ENCODE measurements at regions not wholly inside any gene's neighbourhood (a gene's known extent, or its start where the extent isn't known, plus 50 kb on each side); places are given as distances from the start of the nearest gene placed in this dataset.

- peaks cover 12% of the 10 kb centered on the region for H3K4me1 ChIP-seq (ENCODE audit: insufficient read depth, low read length)
- TF ChIP-seq CTCF (IDR thresholded peaks at IDR 0.05; ENCODE audit: insufficient read depth, low read depth, low read length) (no peak), EZH2 (IDR thresholded peaks at IDR 0.05; ENCODE audit: insufficient read depth, low read length) (no peak)
- H3K27me3 ChIP-seq (ENCODE audit: insufficient read depth, low read length) = no peaks in the 10 kb centered on the region
- peak overlapping the region; percentile 26 for H3K27ac ChIP-seq (ENCODE audit: low read depth, low read length)
- H3K4me2 ChIP-seq (ENCODE audit: low read length) = peak overlapping the region; percentile 48
- no peaks in the 10 kb centered on the region for H4K20me1 ChIP-seq (ENCODE audit: insufficient read depth, low read length)
- no peak overlapping the region for H3K27ac Mint-ChIP-seq (ENCODE audit: unreplicated experiment)
- peak overlapping the region; percentile 31 for H2AFZ ChIP-seq (ENCODE audit: low read depth, low read length)
- no peaks in the 10 kb centered on the region for H3K9me3 ChIP-seq (ENCODE audit: insufficient read depth, low read depth, low read length)
- no peaks in the 10 kb centered on the region for H3K79me2 ChIP-seq (ENCODE audit: insufficient read depth, low read length)
- no peak overlapping the region for H3K9ac ChIP-seq (ENCODE audit: low read length)
- peak; percentile 77 for DNase-seq (ENCODE audit: low read depth)
- no peaks in the 10 kb centered on the region for H3K27me3 Mint-ChIP-seq (ENCODE audit: low read depth, unreplicated experiment)
- H3K9me3 Mint-ChIP-seq (ENCODE audit: unreplicated experiment) = no peaks in the 10 kb centered on the region
- no peak overlapping the region for H3K4me3 Mint-ChIP-seq (ENCODE audit: unreplicated experiment)
- H3K4me3 ChIP-seq (ENCODE audit: insufficient read depth, low read depth, low read length) = no peak overlapping the region
- no peaks in the 10 kb centered on the region for H3K36me3 Mint-ChIP-seq (ENCODE audit: low read depth, unreplicated experiment)
- H3K4me1 Mint-ChIP-seq (ENCODE audit: low read depth, unreplicated experiment) = peaks cover 11% of the 10 kb centered on the region
- H3K36me3 ChIP-seq (ENCODE audit: insufficient read depth, low read length) = no peaks in the 10 kb centered on the region
- peak; percentile 89 for FAIRE-seq
Measured at GRCh38 chr13:50617134-50617721, 226.3 kb downstream of the DLEU7 start.

- Mint-ChIP-seq H3K27ac (ENCODE audit: unreplicated experiment) (no peak overlapping the region), H3K9me3 (ENCODE audit: unreplicated experiment) (no peaks in the 10 kb centered on the region), H3K27me3 (ENCODE audit: low read depth, unreplicated experiment) (no peaks in the 10 kb centered on the region), H3K4me3 (ENCODE audit: unreplicated experiment) (no peak overlapping the region), H3K36me3 (ENCODE audit: low read depth, unreplicated experiment) (no peaks in the 10 kb centered on the region), H3K4me1 (ENCODE audit: low read depth, unreplicated experiment) (peaks cover 11% of the 10 kb centered on the region)
- H3K4me2 ChIP-seq (ENCODE audit: low read length) = no peak overlapping the region
- H3K4me3 ChIP-seq (ENCODE audit: insufficient read depth, low read depth, low read length) = no peak overlapping the region
- H3K79me2 ChIP-seq (ENCODE audit: insufficient read depth, low read length) = no peaks in the 10 kb centered on the region
- peaks cover 12% of the 10 kb centered on the region for H3K4me1 ChIP-seq (ENCODE audit: insufficient read depth, low read length)
- H4K20me1 ChIP-seq (ENCODE audit: insufficient read depth, low read length) = no peaks in the 10 kb centered on the region
- DNase-seq (ENCODE audit: low read depth) (no peak), FAIRE-seq (no peak)
- no peak overlapping the region for H3K27ac ChIP-seq (ENCODE audit: low read depth, low read length)
- no peaks in the 10 kb centered on the region for H3K27me3 ChIP-seq (ENCODE audit: insufficient read depth, low read length)
- H3K36me3 ChIP-seq (ENCODE audit: insufficient read depth, low read length) = no peaks in the 10 kb centered on the region
- TF ChIP-seq EZH2 (IDR thresholded peaks at IDR 0.05; ENCODE audit: insufficient read depth, low read length) (no peak), CTCF (IDR thresholded peaks at IDR 0.05; ENCODE audit: insufficient read depth, low read depth, low read length) (no peak)
- no peak overlapping the region for H3K9ac ChIP-seq (ENCODE audit: low read length)
- H2AFZ ChIP-seq (ENCODE audit: low read depth, low read length) = no peak overlapping the region
- no peaks in the 10 kb centered on the region for H3K9me3 ChIP-seq (ENCODE audit: insufficient read depth, low read depth, low read length)
Measured at GRCh38 chr13:50618206-50618605, 225.3 kb downstream of the DLEU7 start.

GRCh38 chr13:50626101-50626547, 217.4 kb downstream of the DLEU7 start:
- H3K9me3 Mint-ChIP-seq (ENCODE audit: unreplicated experiment) = peaks cover 3% of the 10 kb centered on the region
- no peaks in the 10 kb centered on the region for H4K20me1 ChIP-seq (ENCODE audit: insufficient read depth, low read length)
- no peaks in the 10 kb centered on the region for H3K36me3 ChIP-seq (ENCODE audit: insufficient read depth, low read length)
- no peak overlapping the region for H3K27ac ChIP-seq (ENCODE audit: low read depth, low read length)
- H3K27me3 ChIP-seq (ENCODE audit: insufficient read depth, low read length) = no peaks in the 10 kb centered on the region
- no peaks in the 10 kb centered on the region for H3K36me3 Mint-ChIP-seq (ENCODE audit: low read depth, unreplicated experiment)
- no peak overlapping the region for H3K27ac Mint-ChIP-seq (ENCODE audit: unreplicated experiment)
- H3K4me3 ChIP-seq (ENCODE audit: insufficient read depth, low read depth, low read length) = no peak overlapping the region
- no peak for TF ChIP-seq CTCF (IDR thresholded peaks at IDR 0.05; ENCODE audit: insufficient read depth, low read depth, low read length)
- no peak for TF ChIP-seq EZH2 (IDR thresholded peaks at IDR 0.05; ENCODE audit: insufficient read depth, low read length)
- H3K9me3 ChIP-seq (ENCODE audit: insufficient read depth, low read depth, low read length) = no peaks in the 10 kb centered on the region
- H3K4me2 ChIP-seq (ENCODE audit: low read length) = no peak overlapping the region
- DNase-seq (ENCODE audit: low read depth) (peak; percentile 64), FAIRE-seq (peak; percentile 62)
- H2AFZ ChIP-seq (ENCODE audit: low read depth, low read length) = no peak overlapping the region
- H3K9ac ChIP-seq (ENCODE audit: low read length) = no peak overlapping the region
- no peaks in the 10 kb centered on the region for H3K27me3 Mint-ChIP-seq (ENCODE audit: low read depth, unreplicated experiment)
- peaks cover 5% of the 10 kb centered on the region for H3K4me1 Mint-ChIP-seq (ENCODE audit: low read depth, unreplicated experiment)
- no peaks in the 10 kb centered on the region for H3K4me1 ChIP-seq (ENCODE audit: insufficient read depth, low read length)
- no peaks in the 10 kb centered on the region for H3K79me2 ChIP-seq (ENCODE audit: insufficient read depth, low read length)
- no peak overlapping the region for H3K4me3 Mint-ChIP-seq (ENCODE audit: unreplicated experiment)

Measured in astrocyte (in vitro differentiated cells and primary cell).